IMR-90 (cell line): ENCODE measurements at regions not wholly inside any gene's neighbourhood (a gene's known extent, or its start where the extent isn't known, plus 50 kb on each side); places are given as distances from the start of the nearest gene placed in this dataset.
A peak's percentile ranks its signal among the peaks of the same experiment; 100 is the strongest.
"Not testable (repeated sequence)": the region's sequence is repeated elsewhere in the genome, so short reads cannot be mapped to it uniquely, and the experiment has no call there.

Source experiments
- ATAC-seq: fragments of 200-7000 bp; cut with Tn5 transposase; 2 replicates; pipeline ENCODE4 v1.9.1; 2020; ENCODE audit warnings: low read depth, mild to moderate bottlenecking, moderate library complexity
- BruUV-seq: library from RNA; stranded (reverse); fragments of 400-500 nt; replicated peaks from 2 replicates; lab custom pipeline; 2021; lab: Mats Ljungman, UMichigan
- CTCF ChIA-PET: fragments of 300-600 bp; formaldehyde crosslinking; extraction: SDS; loops from one replicate; lab custom pipeline; 2021; ENCODE audit warnings: antibody characterized with exemption; lab: Yijun Ruan, JAX
- POLR2A ChIA-PET: fragments of 300-600 bp; sonication (Branson Sonifier 250); formaldehyde crosslinking; loops from one replicate; lab custom pipeline; 2022; ENCODE audit warnings: antibody characterized with exemption; ENCODE audit not compliant: unreplicated experiment; lab: Charles Lee
- DNase-seq: peaks from one replicate; pipeline ENCODE4 v3.0.0; 2013
- H2AFZ ChIP-seq: replicated peaks from 2 replicates; pipeline ENCODE3; 2013; ENCODE audit warnings: low read length, mild to moderate bottlenecking; ENCODE audit not compliant: poor library complexity
- H2AK5ac ChIP-seq: 2 replicates; pipeline ENCODE4 v1.6.1; 2013; ENCODE audit warnings: low read depth, low read length, inconsistent platforms
- H2AK9ac ChIP-seq: replicated peaks from 2 replicates; pipeline ENCODE3; 2013; ENCODE audit warnings: mild to moderate bottlenecking, low read depth, low read length, moderate library complexity; ENCODE audit not compliant: poor library complexity
- H2BK120ac ChIP-seq: 2 replicates; pipeline ENCODE4 v1.6.1; 2013; ENCODE audit warnings: low read depth, low read length, inconsistent platforms
- H2BK15ac ChIP-seq: 3 replicates; pipeline ENCODE4 v1.6.1; 2013; ENCODE audit warnings: low read depth, low read length, inconsistent platforms
- H2BK20ac ChIP-seq: 2 replicates; pipeline ENCODE4 v1.6.1; 2013; ENCODE audit warnings: low read depth, mild to moderate bottlenecking, inconsistent platforms, low read length, moderate library complexity
- H2BK5ac ChIP-seq: 2 replicates; pipeline ENCODE4 v1.6.1; 2013; ENCODE audit warnings: mild to moderate bottlenecking, low read depth, low read length, inconsistent platforms; ENCODE audit not compliant: poor library complexity, severe bottlenecking
- H3K14ac ChIP-seq: replicated peaks from 2 replicates; pipeline ENCODE4 v1.6.1; 2013; ENCODE audit warnings: low read depth, low read length, inconsistent platforms
- H3K18ac ChIP-seq: 2 replicates; pipeline ENCODE4 v1.6.1; 2013; ENCODE audit warnings: low read depth, low read length, control low read depth
- H3K23ac ChIP-seq: 2 replicates; pipeline ENCODE4 v1.6.1; 2013; ENCODE audit warnings: low read depth, low read length, inconsistent platforms
- H3K27ac ChIP-seq: 2 replicates; pipeline ENCODE4 v1.5.1; 2013; ENCODE audit warnings: mild to moderate bottlenecking, control low read depth, low read length; ENCODE audit not compliant: insufficient read depth
- H3K27me3 ChIP-seq: 2 replicates; pipeline ENCODE4 v1.6.1; 2013; ENCODE audit warnings: low read length; ENCODE audit not compliant: control insufficient read depth, insufficient read depth
- H3K36me3 ChIP-seq: 2 replicates; pipeline ENCODE4 v1.6.1; 2013; ENCODE audit warnings: low read length, mixed read lengths; ENCODE audit not compliant: control insufficient read depth, insufficient read depth
- H3K4ac ChIP-seq: 2 replicates; pipeline ENCODE4 v1.6.1; 2013; ENCODE audit warnings: low read depth, low read length, inconsistent platforms
- H3K4me1 ChIP-seq: 2 replicates; pipeline ENCODE4 v1.6.1; 2013; ENCODE audit warnings: low read length, mixed read lengths; ENCODE audit not compliant: control insufficient read depth, insufficient read depth
- H3K4me2 ChIP-seq: 2 replicates; pipeline ENCODE4 v1.6.1; 2013; ENCODE audit warnings: low read depth, mild to moderate bottlenecking, control low read depth, low read length, moderate library complexity
- H3K4me3 ChIP-seq: 2 replicates; pipeline ENCODE4 v1.5.1; 2013; ENCODE audit warnings: low read depth, mild to moderate bottlenecking, control low read depth, low read length, moderate library complexity; ENCODE audit not compliant: insufficient read depth
- H3K56ac ChIP-seq: 2 replicates; pipeline ENCODE4 v1.6.1; 2013; ENCODE audit warnings: low read length, inconsistent platforms; ENCODE audit not compliant: insufficient read depth; ENCODE audit errors: extremely low read depth
- H3K79me1 ChIP-seq, 2 experiments: 2 replicates each; pipeline ENCODE4 v1.6.1; 2013; ENCODE audit warnings: low read length in 2 of 2, inconsistent platforms in 1 of 2, low read depth in 1 of 2
- H3K9ac ChIP-seq: 2 replicates; pipeline ENCODE4 v1.6.1; 2013; ENCODE audit warnings: low read depth, low read length, control low read depth
- H3K9me1 ChIP-seq: 2 replicates; pipeline ENCODE4 v1.6.1; 2013; ENCODE audit warnings: low read length, inconsistent platforms; ENCODE audit not compliant: insufficient read depth
- H3K9me3 ChIP-seq: 2 replicates; pipeline ENCODE4 v1.6.1; 2013; ENCODE audit warnings: low read length; ENCODE audit not compliant: control insufficient read depth, insufficient read depth
- H4K20me1 ChIP-seq: 2 replicates; pipeline ENCODE4 v1.6.1; 2013; ENCODE audit warnings: low read length, inconsistent platforms; ENCODE audit not compliant: insufficient read depth
- H4K5ac ChIP-seq: 2 replicates; pipeline ENCODE4 v1.6.1; 2013; ENCODE audit warnings: mild to moderate bottlenecking, low read depth, low read length, control low read depth
- H4K8ac ChIP-seq, 2 experiments: 2 replicates each; pipeline ENCODE4 v1.6.1; 2013; ENCODE audit warnings: low read depth in 2 of 2, low read length in 2 of 2, control low read depth in 1 of 2, inconsistent platforms in 1 of 2
- H4K91ac ChIP-seq: 2 replicates; pipeline ENCODE4 v1.6.1; 2013; ENCODE audit warnings: low read depth, low read length, inconsistent platforms; ENCODE audit not compliant: insufficient read depth
- WGBS, 2 experiments: methylation state at CpG; one replicate each; pipeline versions ENCODE4 v1.1.5 to v1.1.7; 2013; ENCODE audit warnings: missing lambda C conversion rate in 2 of 2; ENCODE audit not compliant: insufficient read length in 1 of 2; ENCODE audit errors: extremely low coverage in 2 of 2; 5-methylcytosine and 5-hydroxymethylcytosine counted together
- dilution Hi-C: fragments of 300-500 bp; cut with HindIII; formaldehyde crosslinking; loops from one replicate; pipeline ENCODE4 v1.14.3; 2018; ENCODE audit warnings: low sequenced_read_pairs; ENCODE audit not compliant: unreplicated experiment
- in situ Hi-C: fragments of 300-500 bp; cut with MboI; formaldehyde crosslinking; loops from 3 replicates; pipeline ENCODE4 v1.14.3; 2019; ENCODE audit warnings: low sequenced_read_pairs, inconsistent platforms, mixed read lengths
- intact Hi-C: fragments of 100-400 bp; cut with micrococcal nuclease; formaldehyde crosslinking; loops from 2 replicates; pipeline ENCODE4 v1.10.0; 2022

- H2BK15ac ChIP-seq, H3K27ac ChIP-seq, H3K4ac ChIP-seq, H4K20me1 ChIP-seq, H2AK9ac ChIP-seq, BruUV-seq, H2AFZ ChIP-seq, DNase-seq, H3K9me1 ChIP-seq, CTCF ChIA-PET, dilution Hi-C loops, in situ Hi-C loops, H3K36me3 ChIP-seq, H3K56ac ChIP-seq, H2AK5ac ChIP-seq, H3K23ac ChIP-seq, H2BK5ac ChIP-seq, H3K18ac ChIP-seq, H3K14ac ChIP-seq, H4K8ac ChIP-seq, H3K27me3 ChIP-seq, H3K4me1 ChIP-seq, H4K5ac ChIP-seq, H3K9ac ChIP-seq, H4K91ac ChIP-seq, ATAC-seq, H3K4me2 ChIP-seq, H3K79me1 ChIP-seq, H2BK120ac ChIP-seq, intact Hi-C loops, POLR2A ChIA-PET, H2BK20ac ChIP-seq, H3K4me3 ChIP-seq, H3K9me3 ChIP-seq: not testable (repeated sequence)
- WGBS, 2 experiments = no CpG with 5 or more reads among the region's 4 CpGs
These were observed 627.4 kb downstream of the SPATA31A7 start for GRCh38 chr9:61817127-61817705.

DNA sequence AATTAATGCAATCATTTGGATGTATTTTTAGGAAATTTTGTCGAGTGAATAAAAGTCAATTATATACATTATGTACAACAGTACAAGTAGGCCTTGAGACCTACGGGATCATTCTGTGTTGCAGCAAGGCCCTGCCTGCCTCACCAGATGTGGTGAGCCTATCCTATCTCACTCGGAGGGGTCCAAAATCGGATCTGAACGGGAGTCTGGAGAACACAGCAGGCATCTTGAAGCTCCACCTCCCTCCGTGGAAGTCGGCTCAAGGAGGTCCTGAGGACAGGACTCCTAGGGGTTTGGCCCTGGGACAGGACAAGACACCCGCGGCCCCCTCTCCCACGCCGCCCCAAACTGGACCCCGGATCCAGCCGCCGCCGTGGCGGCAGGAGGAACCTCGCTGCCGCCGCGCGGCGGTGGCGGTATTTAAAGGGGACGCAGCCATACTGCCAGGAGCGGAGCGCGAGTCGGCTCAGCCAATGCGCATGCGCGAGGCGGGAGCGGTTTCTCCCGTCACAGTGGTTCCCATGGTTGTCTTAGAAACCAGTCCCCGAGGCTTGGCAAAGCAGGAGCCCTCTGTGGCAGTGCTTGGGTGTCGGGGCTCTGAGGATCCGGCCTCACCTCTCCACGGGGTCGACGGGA is 663.9 kb downstream of the SPATA31A7 start:
- WGBS, 2 experiments = no CpG with 5 or more reads among the region's 40 CpGs
- H4K91ac ChIP-seq, H3K4me2 ChIP-seq, H3K56ac ChIP-seq, H3K27ac ChIP-seq, CTCF ChIA-PET, H2AK5ac ChIP-seq, H3K79me1 ChIP-seq, BruUV-seq, H2AFZ ChIP-seq, H3K4me3 ChIP-seq, H3K9me1 ChIP-seq, H3K14ac ChIP-seq, H4K8ac ChIP-seq, H3K27me3 ChIP-seq, H2BK120ac ChIP-seq, intact Hi-C loops, H2BK5ac ChIP-seq, H2BK15ac ChIP-seq, H2BK20ac ChIP-seq, H4K5ac ChIP-seq, H3K9me3 ChIP-seq, H3K4ac ChIP-seq, in situ Hi-C loops, H3K9ac ChIP-seq, POLR2A ChIA-PET, H3K23ac ChIP-seq, DNase-seq, H3K36me3 ChIP-seq, H4K20me1 ChIP-seq, H3K18ac ChIP-seq, H2AK9ac ChIP-seq, H3K4me1 ChIP-seq, dilution Hi-C loops: not testable (repeated sequence)
- peak; percentile 76 for ATAC-seq
